ENCODE measurements at regions not wholly inside any gene's neighbourhood (a gene's known extent, or its start where the extent isn't known, plus 50 kb on each side); places are given as distances from the start of the nearest gene placed in this dataset.
"Not testable (repeated sequence)": the region's sequence is repeated elsewhere in the genome, so short reads cannot be mapped to it uniquely, and the experiment has no call there.

DNA sequence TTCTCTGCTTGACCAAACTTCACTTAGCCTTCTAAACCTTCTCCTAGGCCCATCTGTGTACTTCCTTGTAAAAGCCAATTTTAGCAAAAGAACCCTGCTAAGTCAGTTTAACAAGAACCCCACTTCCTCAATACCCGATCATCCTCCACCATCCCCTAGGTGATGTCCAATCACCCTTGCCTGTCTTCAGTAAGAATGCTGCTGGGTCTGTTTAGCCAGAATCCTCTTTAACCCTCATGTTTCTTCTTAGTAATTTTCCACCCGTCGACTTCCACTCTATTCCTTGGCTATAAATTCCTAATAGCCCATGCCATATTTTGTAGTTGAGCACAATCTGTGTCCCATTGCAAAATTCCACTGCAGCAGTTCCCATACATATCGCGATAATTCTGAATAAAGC lies 780.0 kb upstream of the RAB6C start:
- no peak for DNase-seq (ENCODE audit: low read depth)

DNA sequence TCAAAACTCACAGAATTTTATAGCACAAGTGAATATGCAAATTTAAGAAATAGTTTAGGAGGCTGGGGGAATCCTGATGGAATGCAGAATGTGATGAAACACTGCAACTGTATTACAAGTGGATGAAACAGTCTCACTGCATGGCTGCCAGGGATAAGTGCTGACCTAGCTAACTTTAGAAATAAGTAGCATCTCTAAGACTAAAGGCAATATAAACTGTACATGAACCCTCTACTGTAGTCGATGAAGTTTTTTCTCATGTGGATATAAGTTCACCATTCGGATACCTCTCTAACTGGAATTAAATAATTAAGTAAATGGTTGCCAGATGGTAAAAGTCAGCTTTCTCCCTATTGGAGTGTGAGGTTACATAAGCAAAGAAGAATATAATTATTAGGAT lies 777.8 kb upstream of the RAB6C start:
- DNase-seq (ENCODE audit: low read depth): no peak

DNA sequence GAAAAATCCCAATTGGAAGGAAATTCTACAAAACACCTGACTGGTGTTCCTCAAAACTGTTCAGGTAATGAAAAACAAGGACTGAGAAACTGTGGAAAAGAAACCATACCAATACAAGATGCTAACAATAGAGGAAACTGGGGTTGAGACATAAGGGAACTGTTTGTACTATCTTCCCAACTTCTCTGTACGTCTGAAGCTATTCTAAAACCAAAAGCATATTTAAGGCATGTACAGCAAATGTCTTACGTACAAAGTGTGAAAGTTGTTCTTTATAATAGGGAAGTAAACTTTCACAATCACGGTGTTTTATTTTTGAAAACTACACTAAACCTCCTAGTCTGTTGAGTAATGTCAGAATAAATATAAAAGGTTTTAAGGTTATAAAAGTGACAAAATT lies 776.1 kb upstream of the RAB6C start:
- no peak for DNase-seq (ENCODE audit: low read depth)

DNA sequence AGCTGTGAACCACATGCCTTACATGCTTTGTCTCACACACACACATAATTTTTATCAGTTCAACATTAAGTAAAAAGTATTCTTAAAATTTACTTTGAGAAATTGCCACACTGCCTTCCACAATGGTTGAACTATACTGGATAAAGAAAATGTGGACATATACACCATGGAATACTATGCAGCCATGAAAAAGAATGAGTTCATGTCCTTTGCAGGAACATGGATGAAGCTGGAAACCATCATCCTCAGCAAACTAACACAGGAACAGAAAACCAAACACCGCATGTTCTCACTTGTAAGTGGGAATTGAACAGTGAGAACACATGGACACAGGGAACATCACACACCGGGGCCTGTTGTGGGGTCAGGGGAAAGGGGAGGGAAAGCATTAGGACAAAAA lies 774.9 kb upstream of the RAB6C start:
- not testable (repeated sequence) for DNase-seq (ENCODE audit: low read depth)

DNA sequence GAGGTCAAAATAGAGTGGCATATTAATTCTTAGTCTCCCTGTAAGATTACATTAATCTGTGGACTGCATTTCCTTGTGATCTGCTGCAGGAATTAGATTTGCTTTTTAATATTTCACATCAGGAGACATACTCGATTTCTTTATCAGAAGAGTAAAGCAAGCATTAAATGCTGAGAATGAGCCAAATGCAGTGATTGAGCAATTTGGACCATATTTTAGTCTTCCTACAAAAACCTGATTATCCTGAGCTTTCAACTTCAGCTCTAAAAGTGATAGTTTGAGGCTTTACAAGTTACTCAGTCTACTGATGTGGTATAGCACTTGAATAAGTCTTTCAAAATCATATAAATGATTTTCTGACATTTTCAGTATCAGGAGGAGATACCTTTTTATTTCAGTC lies 774.3 kb upstream of the RAB6C start:
- DNase-seq (ENCODE audit: low read depth): no peak

DNA sequence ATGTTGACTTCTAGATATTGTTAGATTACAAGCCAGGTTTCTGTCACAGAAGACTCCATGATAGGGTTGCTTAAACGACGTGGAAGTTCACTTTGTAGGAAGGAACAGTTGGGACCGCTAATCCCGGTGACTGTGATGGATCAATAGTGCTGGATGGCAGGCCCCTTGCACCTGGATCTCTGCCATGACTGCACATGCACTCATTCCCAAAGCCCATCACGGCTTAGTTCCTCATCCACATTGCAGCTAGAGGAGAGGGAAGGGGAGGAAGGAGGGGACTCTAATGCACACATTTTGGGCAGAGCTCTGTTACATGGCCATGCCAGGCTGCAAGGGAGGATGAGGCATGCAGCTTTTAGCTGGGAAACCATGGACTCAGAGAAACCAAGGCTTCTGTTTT lies 773.7 kb upstream of the RAB6C start:
- no peak for DNase-seq (ENCODE audit: low read depth)

DNA sequence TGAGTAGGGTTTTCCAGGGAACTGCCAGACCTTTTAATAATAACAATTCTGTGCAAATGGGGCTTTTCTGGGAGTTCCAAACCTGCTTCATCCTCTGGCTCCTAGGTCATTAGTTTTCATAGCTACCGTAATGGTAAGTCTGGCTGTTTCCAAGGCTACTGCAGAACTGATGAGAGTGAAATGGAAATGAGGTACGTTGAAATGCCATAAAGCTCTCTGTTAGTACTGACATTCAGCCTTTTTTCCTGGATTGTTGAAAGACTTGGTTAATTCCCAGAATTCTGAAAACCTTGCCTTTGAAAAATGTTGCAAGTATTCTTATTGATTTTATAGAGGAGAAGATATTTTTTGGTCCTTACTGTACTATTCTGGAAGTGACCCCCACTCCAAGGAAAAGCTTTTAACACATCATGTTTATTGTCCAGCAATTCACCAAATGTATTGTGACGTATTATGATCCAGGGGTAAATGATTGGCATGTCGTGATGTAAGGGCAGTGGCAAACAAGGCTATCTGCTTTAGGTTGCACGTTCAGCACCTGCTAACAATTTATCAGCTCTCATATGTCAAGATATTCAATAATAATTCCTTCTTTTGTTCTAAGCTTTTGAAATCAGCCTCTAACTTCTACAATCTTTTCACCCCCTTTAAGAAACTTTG lies 767.0 kb upstream of the RAB6C start:
- DNase-seq (ENCODE audit: low read depth): no peak

DNA sequence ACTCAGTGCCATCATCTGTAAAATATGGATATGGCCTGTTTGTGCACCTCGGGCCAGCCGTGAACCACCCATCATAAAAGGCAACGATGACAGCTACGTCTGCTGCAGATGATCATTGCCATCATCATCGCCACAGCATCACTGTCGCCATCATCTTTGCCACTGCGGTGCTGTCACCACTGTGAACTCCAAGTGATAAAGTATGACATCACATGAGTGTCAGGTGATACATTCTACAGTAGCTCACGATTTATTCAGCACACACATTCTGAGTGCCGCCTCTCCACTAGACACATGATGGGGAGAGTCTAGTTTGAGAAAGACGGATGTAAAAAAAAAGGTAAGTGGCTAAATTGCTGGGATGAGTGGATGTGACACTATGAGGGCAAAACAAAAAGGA lies 755.4 kb upstream of the RAB6C start:
- DNase-seq (ENCODE audit: low read depth): no peak

DNA sequence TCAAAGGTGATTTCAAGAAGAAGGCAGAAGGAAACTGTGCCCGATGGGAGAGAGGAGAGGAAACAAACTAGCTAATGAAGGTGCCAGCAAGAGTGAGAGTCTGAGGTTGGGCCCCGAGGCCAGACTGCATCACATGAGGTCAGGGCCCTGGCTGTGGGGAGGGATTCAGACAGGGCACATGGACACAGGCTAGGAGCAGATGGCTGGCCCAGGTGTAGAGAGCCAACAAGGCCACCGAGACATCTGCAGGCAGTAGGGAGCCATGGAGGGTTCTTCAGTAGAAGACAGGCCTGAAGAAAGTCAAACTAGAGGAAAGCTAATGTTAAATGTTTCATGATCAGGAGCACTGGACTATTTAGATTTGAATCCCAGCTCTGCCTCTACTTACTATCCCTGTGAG lies 755.0 kb upstream of the RAB6C start:
- DNase-seq (ENCODE audit: low read depth): no peak

DNA sequence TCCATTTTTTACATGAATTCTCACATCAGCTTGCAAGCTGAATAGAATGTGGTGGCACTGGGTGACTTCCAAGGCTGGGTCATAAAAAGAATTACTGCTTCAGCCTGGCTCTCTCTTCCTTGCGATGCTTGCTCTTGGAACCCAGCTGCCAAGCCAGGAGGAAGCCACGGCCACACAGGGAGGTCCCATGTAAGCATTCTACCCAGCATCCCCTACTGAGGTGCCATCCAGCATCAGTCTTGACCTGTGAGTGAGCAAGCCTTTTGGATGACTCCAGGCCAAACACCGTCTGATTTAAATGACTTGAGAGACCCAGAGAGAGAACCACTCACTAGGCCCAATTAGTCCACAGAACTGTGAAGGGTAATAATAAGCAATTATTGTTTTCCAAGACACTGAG lies 750.3 kb upstream of the RAB6C start:
- DNase-seq (ENCODE audit: low read depth): no peak

DNA sequence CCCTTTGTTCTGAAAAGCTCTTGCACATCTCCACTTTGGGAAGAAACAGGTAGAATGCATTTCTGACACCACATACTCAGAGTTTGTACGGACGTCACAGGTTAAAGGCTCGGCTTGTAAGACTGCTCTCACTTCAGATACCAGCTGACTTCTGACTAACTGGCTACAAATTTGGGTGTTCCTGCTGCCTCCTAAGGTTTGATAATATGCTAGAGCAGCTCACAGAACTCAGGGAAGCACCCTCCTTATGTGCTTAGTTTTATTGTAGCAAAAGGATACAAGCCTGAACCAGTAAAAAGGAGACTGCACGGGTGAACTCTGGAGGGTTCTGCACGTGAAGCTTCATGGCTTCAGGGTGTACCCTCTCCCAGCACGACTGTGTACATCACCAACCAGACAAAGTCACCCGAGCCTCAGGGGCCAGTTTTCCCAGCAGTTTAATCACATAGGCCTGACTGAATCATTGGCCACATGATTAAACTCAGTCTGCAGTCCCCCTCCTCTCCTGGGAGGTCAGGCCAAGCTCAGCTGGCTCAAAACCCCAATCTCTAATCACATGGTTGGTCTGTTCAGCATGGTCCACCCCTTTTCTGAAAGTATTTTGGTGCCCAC lies 749.5 kb upstream of the RAB6C start:
- no peak for DNase-seq (ENCODE audit: low read depth)

DNA sequence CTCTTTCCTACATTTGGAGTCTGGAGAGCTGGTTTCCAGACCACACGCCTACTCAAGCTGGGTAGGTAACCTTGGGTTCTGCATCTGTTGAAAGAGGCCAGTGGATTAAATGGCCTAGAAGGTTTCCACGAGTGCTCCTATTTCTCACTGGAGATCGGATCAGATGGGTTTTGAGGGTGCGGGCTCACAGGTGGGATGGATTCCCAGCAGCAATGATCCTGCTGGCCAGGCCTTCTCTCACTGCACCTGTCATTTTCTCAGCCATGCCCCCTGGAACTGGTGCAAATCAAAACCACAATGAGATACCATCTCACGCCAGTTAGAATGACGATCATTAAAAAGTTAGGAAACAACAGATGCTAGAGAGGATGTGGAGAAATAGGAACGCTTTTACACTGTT lies 747.5 kb upstream of the RAB6C start:
- DNase-seq (ENCODE audit: low read depth): no peak

DNA sequence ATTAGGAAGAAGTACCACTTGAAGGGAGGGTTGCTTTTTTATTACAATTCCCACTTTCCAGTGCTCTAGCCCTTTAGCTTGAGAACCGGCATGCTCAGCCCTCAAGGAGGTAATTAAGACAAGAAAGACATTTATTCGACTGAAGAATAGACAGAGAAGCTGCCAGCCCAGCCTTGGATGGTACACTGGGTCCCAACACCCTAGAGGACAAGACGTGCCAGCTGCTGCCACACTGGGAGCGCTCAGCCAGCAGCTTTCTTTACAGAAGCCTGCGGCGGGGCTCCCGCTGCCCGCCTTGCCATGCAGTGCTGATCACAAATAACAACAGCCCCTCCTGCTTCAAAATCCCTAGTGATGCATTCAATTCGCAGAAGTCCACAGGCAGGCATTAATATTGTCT lies 746.3 kb upstream of the RAB6C start:
- no peak for DNase-seq (ENCODE audit: low read depth)

DNA sequence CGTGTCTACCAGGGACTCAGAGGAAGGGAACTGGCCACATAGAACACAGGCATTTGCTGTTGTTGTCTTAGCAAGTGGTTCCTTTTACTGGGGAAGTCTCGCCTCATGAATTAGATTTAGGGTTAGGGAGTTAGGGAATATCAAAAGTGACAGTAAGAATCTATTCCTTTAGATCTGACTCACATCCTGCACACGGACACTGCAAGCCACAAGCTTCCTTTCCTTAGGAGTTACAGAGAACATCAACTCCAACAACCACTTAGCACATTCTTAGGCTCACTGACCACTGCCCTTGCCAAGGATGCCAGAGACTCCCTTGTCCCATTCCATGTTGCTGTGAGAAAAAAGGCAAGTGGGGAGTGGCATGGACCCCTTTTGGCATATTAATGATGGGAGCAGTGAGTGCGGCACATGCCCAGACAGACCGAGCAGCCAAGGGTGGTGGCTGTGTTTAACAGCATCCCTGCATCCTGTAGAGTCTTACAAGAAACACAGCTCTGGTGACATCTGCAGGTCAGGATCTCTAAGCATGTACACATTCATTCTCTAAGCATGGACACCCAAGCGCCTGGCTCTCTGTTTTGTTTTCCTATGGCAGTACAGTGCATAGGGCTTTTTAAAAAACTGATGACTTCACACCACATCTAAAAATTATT lies 745.6 kb upstream of the RAB6C start:
- no peak for DNase-seq (ENCODE audit: low read depth)

DNA sequence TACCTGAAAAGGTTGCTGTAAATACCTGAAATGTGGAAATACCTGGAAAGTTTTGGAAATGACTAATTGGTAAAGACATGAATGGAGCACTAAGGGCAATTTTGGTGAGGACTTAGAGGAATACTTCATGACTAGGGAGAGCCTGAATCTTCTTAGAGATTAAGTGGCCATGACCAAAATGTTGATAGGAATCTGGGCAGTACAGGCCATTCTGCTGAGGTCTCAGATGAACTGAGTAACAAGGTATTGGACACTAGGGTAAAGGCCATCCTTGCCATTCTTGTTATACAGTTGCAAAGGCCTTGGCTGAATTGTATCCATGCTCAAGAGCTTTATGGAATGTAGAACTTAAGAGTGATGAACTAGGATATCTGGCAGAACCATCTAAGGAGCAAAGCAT lies 742.9 kb upstream of the RAB6C start:
- no peak for DNase-seq (ENCODE audit: low read depth)

DNA sequence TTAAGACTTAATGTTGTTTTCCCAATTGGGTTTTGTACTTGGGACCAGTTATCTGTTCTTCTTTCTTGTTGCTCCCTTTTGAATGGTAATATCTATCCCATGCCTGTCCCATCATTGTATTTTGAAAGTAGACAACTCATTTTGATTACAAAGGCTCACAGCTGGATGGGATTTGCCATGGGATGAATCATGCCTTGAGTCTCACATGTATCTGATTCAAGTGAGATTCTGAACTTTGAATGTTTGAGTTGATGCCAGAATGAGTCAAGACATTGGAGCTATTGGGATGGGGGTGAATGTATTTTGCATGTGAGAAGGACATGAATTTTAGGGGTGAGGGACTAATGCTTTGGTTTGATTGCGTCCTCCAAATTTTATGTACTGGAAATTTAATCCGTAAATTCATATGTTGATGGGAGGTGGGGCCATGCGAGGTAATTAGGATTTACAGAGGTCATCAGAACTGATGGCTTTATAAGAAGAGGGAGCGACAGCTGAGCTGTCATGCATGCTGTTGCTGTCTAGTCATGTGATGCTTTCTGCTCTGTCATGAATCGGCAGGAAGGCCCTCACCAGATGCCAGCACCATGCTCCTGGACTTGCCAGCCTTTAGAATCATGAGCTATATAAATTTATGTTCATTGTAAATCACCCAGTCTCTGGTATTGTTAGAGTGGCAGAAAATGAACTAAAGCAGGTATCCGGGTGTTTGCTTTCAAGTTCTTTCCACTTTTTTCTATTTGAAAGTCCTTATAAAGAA lies 741.3 kb upstream of the RAB6C start:
- DNase-seq (ENCODE audit: low read depth): no peak

DNA sequence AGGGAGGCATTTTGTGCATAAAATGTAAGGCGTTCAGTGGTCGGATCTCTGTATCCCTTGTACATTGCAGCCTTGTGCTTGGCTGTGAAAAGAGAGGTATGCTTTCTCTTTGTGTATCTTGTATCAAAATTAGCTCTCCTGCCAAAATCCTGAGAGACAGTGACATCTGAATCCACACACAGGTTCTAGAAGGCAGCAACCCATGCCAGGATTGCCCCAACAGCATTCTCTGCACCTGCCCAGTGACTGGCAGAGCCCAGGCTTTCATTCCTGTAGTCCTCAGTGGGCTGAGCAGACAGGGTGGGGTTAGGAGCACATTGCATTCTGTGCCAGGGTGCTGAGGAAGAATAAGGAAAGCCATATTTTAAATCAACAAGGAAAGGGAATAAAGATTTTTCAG lies 740.3 kb upstream of the RAB6C start:
- DNase-seq (ENCODE audit: low read depth): no peak

DNA sequence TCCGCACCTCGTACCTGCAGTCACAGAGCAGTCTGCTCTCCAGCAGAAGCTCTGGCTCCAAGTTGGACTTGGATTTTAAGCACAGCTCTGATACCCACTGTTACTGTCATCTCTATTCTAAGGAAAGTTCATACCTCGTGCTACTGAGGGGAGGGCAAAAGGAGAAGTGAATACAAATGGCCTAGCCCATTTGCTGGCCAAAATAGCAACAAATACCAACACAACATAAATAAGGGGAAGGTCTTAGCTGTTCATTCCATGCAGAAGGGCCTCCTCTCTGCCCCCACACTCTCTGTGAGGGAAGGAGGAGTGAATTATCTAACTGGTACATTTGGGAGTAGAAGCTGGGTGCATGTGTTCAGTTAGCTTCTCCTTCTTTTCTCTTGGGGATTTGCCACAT lies 739.4 kb upstream of the RAB6C start:
- DNase-seq (ENCODE audit: low read depth): no peak

DNA sequence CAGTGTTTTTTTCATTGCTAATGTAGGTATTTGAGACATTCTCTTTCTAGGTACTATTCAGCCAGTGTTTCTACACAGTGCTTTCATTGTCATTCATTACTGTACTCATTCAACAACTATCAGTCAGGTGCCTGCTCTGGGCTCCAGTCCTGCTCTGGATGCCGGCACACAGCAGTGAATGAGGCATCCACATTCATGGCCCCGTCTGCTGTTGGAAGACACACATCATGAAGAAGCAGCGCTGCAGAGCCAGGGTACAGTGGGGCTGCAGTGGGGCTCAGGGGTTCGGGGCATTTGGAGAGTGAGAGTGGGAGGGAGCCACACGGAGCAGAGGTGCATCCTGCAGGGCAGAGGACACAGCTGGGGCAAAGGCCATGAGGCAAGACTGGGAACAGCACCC lies 737.2 kb upstream of the RAB6C start:
- no peak for DNase-seq (ENCODE audit: low read depth)

DNA sequence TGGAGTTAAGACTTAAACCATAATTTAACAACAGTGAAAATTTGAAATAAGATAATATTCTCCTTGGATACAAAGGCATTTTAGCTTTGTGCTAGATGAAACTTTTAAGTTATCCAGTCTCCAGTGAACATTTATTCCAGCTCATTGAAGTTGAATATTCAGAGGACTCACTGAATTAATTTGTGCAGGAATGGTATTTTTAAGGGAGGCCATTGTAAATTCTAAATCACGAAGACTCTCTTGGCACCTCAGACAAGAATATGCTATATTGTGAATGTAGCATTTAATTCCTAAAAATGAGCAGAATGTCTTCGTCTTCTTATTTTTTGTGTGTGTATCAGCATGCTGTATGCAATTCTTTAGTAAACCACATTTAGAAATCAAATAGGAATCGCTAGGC lies 731.7 kb upstream of the RAB6C start:
- DNase-seq (ENCODE audit: low read depth): no peak

DNA sequence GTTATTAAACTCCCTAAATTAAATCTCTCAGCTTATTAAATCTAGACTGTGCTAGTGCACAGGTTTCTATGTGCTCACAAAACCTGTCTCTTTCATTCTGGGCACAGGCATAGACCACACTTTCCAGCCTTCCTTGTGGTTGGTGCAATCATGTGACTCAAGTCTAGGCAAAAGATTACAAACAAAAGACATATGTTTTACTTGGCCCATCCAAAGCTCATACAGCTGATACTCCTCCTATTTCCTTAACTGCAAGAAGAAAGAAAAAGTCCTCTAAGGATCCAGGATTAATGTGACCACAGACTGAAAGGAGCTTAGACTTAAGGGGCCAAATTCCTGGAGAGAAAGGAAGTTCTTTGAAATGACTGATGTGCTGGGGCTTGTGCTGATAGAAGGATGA lies 731.3 kb upstream of the RAB6C start:
- no peak for DNase-seq (ENCODE audit: low read depth)

DNA sequence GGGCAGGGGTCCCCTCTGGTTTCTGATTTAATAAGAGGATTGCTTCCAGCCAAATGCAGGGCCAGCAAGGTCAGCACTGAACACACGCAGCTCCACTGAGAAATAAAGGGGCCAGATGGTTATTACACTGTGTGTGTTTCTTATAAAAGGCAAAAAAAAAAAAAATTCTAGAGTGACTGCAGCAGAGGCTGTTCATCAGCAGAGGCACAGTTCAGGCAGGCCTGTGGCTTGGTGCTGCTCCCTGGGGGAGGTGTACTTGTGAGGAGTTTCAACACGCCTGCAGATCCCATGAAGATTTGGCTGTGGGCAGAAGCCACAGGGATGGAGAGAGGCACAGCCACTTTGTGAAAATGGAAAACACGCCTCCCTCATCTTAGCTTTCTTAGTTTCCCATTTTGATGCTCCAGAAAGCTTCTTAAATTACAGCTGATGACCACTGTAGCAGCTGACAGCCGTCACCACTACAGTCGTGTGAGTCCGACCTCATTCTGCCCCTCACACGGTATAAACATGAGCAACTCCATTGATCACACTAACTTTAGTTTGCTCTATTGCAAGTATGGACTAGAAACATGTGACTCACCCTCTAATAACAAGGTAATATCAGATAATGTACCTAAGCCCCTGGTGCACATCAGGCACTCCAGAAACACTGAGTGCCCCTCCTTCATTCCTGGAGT lies 726.5 kb upstream of the RAB6C start:
- no peak for DNase-seq (ENCODE audit: low read depth)

DNA sequence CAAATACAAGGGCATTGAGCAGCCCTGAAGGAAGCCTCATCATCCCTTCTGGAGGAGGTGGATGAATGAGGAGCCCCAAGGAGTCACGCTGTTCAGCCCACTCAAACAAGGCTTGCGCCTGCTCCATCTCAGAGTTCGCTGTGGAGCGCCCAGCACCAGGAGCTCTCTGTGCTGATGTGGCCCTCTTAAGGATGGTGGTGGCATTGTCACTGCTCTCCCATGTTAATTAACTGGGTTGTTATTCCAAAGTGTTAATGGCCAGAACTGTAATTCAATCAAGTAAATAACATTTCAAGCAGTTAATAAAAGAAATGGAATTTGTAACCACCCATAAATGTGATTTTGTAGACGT lies 726.0 kb upstream of the RAB6C start:
- no peak for DNase-seq (ENCODE audit: low read depth)

Data from stimulated activated CD8-positive, alpha-beta memory T cell treated with anti-CD3 and anti-CD28 coated beads, Interleukin-12 subunit alpha, Interleukin-12 subunit beta, amount 100 ng/mL, for 1 hour (primary cell).